RKO (cell line): ENCODE measurements at regions not wholly inside any gene's neighbourhood (a gene's known extent, or its start where the extent isn't known, plus 50 kb on each side); places are given as distances from the start of the nearest gene placed in this dataset.
A peak's percentile ranks its signal among the peaks of the same experiment; 100 is the strongest.
"Not testable (repeated sequence)": the region's sequence is repeated elsewhere in the genome, so short reads cannot be mapped to it uniquely, and the experiment has no call there.

Experiments
- DNase-seq: peaks from one replicate; pipeline ENCODE4 v3.0.0-alpha.2; 2016; ENCODE audit warnings: low spot score

DNA sequence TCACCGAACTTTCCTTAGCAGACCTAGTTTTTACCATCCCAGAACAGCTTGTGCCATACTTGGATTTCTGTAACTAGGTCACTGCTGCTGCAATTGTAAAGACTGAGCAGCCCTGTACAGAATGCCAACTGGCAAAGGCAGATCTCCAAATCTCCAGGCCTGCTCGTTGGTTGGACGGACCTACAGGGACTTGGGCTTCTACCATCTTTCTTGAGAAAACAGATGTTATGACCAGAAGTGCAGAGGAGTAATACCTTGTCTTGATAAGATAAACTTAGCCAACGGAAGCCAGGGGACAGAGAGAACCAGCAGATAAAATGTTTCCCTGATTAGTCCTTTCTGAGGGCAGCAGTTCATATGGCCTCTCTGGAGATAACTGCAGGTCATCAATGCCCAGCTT, 304.1 kb downstream of the RFPL4B start:
- DNase-seq: no peak

DNA sequence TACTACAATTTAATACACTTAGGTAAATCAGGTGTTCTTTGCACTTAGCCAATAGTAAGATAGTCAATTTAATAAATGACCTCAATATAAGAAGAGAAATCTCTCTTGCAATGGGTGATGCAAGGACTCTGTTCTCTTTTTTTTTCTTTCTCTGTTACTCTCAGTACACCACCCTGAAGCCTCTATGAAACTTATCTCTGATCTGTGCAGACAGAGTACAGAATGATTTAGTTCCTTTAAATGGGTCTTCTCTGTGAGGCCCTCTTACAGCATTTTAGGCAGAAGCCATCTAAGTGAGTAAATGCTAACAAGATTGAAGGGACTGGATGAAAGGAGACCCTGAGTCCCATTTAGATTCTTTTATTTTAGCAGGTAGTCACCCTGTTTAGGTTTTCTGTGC, 312.8 kb downstream of the RFPL4B start:
- DNase-seq: no peak

DNA sequence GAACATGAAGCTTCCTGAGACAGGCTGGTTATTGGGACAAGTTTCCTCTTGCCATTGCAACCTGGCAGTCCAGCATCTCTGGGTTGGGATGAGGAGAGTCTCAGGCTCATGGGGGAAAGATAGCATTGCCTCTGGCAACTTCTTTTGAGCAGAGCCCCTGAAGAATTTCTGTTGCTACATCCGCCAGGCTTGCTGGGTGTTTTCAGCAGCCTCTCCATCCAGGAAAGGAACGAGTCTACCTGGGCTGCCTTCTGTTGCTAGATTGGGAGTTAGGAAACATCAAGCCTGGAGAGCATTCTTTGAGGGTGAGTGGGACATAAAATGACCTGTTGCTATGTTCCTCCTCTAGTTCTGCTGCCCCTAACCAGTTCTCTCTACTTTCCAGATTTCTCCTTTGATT, 313.5 kb downstream of the RFPL4B start:
- DNase-seq: no peak

DNA sequence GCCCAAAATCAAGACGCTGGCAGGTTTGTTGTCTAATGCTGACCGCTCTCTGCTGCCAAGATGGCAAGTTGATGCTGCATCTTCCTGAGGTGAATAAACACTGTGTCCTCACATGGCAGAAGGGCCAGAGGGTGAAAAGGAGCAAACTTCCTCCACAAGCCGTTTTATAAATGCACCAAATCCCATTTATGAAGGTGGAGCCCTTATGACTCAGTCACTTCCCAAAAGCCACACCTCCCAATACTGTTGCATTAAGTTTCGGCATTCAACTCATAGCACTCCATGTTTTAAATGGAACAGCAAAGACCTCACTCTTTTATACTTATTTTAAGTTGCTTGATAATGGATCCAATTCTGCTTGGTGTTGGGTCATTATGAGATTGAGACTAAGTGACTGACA, 316.6 kb downstream of the RFPL4B start:
- DNase-seq: no peak

DNA sequence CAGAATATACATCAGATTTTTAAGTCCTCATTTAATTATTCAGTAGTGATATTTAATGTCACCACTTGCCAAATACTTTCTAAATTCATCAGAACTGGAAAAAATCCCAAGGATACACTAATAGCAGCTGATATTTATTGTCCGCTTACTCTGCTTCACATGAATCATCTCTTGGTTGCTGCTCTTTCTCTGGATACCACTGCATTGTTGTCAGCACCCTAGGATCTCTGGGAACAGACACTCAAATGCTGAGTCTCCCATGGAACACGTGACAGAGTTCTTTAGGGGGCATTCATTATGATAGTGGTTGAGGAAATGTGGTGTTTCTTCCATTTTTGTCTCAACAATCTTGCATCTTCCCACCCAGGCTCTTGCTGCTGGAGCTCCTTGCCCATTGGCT, 318.0 kb downstream of the RFPL4B start:
- no peak for DNase-seq

DNA sequence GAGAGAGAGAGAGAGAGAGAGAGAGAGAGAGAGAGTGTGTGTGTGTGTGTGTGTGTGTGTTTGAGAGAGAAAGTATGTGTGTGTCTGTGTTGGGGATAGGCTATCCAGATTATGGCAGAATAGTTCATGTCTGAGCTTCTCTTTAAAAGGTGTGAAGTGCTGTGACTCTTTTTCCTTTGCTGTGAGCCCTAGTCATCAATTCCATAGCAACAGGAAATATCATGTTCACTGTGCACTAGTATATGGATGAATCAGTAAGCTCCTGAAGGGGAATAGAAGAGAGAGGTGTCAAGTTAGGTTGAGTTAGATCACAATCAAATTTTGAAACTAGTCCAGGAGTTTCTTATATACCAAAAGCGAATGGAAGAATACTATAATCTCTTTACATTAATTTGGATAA, 318.7 kb downstream of the RFPL4B start:
- no peak for DNase-seq

DNA sequence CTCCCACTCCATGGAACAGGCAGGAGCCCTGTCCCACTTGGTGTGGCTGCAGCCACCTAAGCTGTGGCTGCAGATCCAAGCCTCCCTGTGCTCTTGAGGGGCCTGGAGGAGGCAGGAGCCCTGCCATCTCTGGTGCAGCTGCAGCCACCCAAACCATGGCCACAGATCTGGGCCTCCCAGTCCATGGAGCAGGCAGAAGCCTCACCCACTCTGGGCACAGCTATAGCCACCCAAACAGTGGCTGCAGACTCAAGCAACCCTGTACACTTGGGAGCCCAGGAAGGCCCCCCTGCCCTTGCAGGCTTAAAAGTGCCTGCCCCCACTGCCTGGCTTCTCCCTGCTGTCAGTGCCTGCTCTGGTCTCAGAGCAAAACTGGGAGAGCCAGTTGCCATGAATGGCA, 320.3 kb downstream of the RFPL4B start:
- no peak for DNase-seq

DNA sequence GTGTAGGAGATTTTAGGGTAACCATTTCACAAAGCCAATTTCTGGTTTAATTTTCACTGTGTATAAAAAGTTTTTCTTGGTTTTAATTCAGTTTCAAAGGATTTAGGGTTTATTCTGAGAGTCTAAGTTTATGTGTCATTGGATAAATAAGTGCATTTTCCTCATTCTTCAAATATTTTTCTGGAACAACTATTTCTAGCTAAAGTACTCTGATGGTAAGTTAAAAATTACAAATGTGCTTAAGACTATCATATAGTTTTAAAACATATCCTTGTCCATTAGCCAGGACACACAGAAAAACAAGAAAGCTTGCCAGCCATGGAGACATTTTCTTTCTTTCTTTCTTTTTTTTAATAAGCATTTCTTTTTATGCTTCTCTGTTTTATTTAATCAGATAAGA, 333.0 kb downstream of the RFPL4B start:
- DNase-seq: no peak

DNA sequence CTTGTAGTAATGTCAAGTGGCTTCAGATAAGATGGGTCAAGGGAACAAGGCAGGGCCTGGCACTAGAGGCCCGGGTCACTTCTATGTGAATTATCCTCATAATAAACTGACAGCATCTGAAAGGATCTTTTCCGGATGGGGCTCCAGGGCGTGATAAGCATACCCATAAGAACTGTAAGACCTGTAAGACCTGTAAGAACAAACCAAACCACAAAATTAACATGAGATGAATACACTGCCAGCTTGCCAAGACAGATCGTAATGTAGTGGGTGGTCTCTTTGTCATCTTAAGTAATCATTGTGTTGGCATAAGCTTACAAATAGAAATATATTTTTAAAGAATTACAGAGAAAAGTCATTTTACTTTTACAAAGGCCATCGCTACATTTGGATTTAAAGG, 334.9 kb downstream of the RFPL4B start:
- no peak for DNase-seq

DNA sequence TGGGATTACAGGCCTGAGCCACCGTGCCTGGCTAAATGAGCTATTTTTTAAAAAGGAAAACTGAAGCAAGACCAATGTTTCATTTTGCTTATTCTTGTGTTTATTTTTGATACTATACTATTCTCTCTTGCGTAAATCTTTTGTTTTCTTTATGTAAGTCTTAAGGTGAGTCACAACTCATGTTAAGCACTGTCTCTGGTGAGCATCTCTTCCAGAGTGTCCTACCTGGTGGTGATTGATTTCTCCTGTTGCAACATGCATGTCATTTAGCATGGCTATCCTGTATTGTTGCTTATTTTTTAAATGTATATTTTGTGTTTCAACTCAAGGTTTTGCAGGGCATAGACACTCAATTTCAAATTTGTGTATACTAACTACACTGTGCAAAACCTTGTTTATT, 336.0 kb downstream of the RFPL4B start:
- no peak for DNase-seq

DNA sequence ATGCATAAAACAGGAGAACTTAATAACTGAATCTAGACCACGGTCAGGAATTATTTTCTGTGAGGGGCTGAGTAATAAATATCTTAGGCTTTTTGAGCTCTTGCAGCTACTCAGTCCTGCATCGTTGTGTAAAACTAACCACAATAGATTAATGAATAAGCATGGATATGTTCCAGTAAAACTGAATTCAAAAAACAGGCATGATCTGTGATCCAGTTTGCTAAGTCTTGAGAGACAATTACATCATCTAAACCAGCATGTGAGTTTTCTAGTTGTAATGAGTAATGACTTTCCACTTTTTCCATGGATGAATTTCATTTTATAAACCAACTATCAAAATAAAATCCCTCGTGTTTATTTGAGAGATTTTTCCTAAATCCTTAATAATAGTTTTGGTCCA, 336.8 kb downstream of the RFPL4B start:
- no peak for DNase-seq

DNA sequence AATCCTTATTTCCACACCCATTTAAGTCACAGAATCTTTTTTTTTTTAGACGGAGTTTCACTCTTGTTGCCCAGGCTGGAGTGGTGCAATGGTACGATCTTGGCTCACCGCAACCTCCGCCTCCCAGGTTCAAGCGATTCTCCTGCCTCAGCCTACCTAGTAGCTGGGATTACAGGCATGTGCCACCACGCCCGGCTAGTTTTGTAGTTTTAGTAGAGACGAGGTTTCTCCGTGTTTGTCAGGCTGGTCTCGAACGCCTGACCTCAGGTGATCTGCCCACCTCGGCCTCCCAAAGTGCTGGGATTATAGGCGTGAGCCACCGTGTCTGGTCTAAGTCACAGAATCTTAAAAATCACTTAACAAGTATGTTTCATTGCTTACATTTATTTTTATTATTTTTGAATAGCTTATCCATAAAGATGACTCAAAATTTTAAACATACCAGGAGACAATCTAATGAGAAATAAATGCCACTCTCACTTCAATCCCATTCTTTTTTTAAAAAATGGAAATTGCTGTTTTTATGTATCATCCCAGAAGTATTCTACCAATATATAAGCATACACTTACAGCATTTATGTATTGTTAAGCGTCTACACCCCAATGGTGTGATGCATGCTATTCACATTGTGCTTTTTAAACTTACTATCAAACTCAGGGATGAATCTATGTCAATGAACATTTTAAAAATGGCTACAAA, 338.5 kb downstream of the RFPL4B start:
- DNase-seq: not testable (repeated sequence)

DNA sequence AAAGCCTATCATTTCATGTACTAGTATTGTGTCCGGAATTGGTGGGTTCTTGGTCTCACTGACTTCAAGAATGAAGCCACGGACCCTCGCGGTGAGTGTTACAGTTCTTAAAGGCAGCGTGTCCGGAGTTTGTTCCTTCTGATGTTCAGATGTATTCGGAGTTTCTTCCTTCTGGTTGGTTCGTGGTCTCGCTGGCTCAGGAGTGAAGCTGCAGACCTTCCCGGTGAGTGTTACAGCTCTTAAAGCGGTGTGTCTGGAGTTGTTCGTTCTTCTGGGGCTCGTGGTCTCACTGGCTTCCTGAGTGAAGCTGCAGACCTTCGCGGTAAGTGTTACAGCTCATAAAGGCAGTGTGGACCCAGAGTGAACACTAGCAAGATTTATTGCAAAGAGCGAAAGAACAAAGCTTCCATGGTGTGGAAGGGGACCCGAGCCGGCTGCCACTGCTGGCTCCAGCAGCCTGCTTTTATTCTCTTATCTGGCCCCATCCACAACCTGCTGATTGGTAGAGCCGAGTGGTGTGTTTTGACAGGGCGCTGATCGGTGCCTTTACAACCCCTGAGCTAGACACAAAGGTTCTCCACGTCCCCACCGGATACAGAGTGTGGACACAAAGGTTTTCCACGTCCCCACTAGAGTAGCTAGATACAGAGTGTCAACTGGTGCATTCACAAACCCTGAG, 341.5 kb downstream of the RFPL4B start:
- not testable (repeated sequence) for DNase-seq

DNA sequence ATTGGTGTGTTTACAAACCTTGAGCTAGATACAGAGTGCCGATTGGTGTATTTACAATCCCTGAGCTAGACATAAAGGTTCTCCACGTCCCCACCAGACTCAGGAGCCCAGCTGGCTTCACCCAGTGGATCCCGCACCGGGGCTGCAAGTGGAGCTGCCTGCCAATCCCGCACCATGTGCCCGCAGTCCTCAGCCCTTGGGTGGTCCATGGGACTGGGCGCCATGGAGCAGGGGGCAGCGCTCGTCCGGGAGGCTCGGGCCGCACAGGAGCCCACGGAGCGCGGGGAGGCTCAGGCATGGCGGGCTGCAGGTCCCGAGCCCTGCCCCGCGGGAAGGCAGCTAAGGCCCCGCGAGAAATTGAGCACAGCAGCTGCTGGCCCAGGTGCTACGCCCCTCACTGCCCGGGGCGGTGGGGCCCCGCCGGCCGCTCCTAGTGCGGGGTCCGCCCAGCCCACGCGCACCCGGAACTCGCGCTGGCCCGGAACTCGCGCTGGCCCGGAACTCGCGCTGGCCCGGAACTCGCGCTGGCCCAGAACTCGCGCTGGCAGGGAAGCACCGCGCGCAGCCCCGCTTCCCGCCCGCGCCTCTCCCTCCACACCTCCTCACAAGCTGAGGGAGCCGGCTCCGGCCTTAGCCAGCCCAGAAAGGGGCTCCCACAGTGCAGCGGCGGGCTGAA, 342.2 kb downstream of the RFPL4B start:
- DNase-seq: not testable (repeated sequence)

DNA sequence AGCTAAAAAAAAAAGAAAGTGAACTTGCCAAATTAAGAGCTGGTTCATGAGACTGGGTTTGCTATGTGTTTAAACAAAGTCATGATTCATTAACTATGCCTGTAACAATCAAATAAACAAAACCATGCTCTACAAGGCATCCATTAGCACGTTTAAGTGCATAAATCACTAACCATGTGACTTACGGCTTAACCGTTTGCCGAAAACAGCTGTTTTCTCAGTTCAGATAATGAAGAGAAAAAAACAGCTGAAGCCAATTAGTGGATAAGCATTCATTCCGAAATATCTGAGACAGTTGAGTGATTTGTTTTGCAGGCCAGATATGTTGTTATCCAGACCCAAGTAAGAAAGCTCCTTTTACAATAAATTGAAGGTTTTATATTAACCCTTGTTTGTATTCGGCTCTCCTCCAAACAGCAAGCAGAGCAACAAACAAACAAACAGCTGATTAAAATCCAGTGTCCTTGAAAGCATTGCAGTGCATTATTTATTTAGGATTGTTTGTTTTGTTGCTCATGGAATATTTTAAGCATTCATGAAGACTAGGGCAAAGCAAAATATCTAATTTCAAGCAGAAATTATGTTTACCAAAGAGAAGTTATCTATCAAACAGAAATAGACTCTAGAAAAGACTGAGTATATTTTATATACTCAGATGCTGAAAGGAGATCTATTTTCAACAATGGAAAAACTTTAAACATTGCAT, 343.5 kb downstream of the RFPL4B start:
- DNase-seq: no peak

DNA sequence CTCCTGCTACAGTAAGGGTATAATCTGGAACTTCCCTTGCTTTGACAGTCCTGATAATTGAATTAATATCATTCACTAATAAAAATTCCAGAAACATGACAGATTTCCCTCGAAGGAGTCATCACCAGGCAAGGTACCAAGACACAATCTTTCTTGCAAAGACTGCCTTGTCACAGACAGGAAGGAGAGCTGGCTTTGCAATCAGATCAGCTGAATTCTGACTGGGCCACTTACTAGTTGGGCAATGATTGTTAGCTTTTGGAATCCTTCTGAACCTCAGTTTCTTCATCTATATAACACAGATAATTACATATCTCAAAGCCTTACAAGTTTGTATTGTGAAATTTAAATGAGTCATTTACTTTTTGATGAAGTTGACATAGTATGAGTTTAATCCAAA, 344.2 kb downstream of the RFPL4B start:
- peak; percentile 34 for DNase-seq

DNA sequence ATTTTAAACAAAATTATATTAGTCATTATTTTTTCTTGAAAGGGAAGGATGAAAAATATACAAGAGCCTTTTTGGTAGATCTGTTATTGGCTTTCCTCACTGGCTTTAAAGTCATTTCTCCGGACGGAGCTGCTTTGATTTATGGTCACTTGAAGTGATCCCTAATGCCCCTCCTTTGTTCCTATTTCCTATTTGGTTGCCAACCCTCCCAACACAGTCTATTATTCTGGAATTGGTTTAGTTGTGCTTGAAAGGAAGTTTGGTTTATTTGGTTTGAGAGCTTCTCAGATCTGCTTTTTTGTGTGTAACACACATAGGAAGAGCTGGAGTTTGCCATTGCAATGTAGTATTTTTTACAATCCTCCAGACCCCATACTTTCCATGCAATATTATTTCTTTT, 347.9 kb downstream of the RFPL4B start:
- no peak for DNase-seq

DNA sequence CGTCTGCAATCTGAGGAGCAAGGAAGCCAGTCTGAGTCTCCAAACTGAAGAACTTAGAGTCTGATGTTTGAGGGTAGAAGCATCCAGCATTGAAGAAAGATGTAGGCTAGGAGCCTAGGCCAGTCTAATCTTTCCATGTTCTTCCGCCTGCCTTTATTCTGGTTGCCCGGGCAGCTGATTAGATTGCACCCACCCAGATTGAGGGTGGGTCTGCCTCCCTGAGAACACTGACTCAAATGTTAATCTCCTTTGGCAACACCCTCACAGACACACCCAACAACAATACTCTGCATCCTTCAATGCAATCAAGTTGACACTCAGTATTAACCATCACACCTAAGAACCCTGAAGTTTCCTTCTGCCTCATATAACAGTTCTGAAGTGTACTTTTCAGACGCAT, 350.1 kb downstream of the RFPL4B start:
- no peak for DNase-seq

DNA sequence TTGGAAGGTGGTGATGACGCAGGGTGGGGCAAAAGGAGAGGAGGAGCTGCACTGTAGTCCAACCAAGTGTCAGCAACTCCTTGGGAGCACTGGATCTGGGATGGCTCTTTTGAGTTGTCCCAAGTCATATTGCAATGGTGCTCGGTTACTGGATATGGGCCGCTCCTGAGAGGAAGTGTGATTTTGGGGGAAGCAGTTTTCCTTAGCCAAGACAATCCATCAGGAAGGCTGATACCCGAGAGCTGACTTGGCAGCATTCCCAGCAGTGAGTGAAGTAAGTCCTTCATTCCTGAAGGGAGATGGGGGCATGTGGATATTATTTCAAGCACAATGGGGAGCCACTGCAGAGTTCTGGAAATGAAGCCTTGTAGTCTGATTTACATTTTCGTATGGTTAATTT, 354.1 kb downstream of the RFPL4B start:
- DNase-seq: no peak

DNA sequence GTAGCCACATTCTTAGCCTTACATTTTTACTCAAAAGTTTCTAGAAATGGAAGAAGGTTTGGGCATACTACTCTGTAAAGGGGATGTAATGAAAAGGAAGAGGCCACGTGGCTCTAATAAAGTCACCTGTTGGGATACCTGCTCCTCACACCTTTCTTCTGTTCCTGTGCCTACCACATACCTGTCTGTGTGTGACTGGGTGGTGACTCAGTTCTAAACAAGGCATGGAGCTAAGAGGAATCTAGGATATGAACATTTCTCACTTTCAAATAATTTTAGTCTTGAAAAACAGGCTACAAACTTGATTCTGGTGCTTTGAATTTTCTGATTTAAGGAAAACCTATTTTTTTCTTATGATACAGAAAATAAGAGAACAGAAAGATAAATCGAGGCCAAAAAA, 363.6 kb downstream of the RFPL4B start:
- DNase-seq: no peak

DNA sequence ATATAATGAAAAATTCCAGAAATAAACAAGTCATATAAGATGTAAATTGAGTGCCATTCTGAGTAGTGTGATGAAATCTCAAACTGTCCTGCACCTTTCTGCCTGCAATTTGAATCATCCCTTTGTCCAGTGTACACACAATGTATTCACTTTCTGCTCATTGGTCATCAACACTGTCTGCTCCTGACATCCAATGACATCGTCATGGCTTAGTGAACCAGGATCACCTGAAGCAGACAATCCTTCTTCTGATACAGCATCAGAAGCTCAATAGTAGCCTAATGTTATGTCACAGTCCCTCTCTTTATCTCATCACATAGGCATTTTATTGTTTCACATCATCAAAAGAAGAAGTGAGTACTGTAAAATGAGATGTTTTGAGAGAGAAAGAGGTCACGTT, 366.3 kb downstream of the RFPL4B start:
- DNase-seq: no peak

DNA sequence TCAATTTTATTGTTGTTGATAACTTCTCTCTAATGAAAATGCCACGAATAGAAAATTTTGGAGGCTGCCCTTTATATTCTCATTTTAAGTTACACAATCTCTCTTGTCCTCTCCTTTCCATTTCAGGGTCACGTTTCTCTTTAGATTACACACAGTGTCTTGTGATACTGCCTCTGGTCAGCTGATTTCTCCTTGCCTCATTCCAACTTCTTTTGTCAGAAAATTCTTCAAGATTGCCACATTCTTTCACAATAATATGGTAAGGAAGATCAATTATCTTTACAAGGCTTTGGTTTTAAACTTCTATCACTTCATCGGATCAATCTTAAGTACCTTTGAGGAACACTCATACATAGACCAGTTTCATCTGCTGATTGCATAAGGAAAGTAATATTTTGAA, 370.3 kb downstream of the RFPL4B start:
- DNase-seq: no peak

DNA sequence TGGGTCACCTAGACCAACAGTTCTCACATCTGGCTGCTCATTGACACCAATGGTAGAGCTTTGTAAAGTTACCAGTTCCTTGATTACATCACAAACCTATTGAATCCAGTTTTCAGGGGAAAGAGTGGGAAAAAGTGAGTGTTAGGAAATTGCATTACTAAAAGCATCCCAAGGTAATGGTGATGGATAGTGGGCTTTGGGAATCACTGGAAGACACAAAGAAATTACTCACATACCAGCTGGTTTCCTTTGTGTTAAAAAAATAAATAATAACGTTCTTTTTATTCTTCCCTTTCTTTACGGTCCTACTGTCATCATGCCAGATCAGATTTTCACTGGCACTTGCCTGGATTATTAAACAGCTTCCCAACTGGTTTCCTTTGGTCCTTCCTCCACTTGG, 370.7 kb downstream of the RFPL4B start:
- DNase-seq: no peak
